NCI-H1417 treated with DMSO at 0.1 percent for 48 hours (cell line): ENCODE measurements at regions not wholly inside any gene's neighbourhood (a gene's known extent, or its start where the extent isn't known, plus 50 kb on each side); places are given as distances from the start of the nearest gene placed in this dataset.
"Not testable (repeated sequence)": the region's sequence is repeated elsewhere in the genome, so short reads cannot be mapped to it uniquely, and the experiment has no call there.

Source experiments
- DNase-seq: peaks from one replicate; lab custom pipeline; 2025; lab: John Stamatoyannopoulos, UW

DNA sequence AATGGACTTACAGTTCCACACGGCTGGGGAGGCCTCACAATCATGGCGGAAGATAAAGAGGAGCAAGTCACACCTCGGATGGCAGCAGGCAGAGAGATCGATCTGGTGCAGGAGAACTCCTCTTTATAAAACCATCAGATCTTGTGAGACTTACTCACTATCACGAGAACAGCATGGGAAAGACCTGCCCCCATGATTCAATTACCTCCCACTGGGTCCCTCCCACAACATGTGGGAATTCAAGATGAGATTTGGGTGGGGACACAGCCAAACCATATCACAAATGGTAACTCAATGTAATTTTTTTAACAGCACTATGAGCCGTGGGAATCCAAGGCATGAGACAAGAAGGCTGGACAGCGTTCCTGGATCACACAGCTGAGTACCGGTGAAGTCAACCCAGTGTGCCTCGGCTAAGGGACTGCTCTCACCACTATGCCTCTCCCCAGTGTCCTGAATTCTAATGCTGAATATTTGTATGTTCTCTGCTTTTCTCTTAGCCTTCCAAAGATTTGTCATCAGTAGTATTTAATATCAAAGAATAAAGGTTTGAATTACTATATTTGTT, 84.3 kb downstream of the IRS2 start:
- DNase-seq, result not testable (repeated sequence)

- DNase-seq, result peak; percentile 67
These were observed 86.2 kb downstream of the IRS2 start for GRCh38 chr13:109700176-109700575.

GRCh38 chr13:109699628-109700071, 86.7 kb downstream of the IRS2 start:
- no peak for DNase-seq

- no peak for DNase-seq
These were observed 87.6 kb downstream of the IRS2 start for GRCh38 chr13:109698779-109699178.

- DNase-seq, result no peak
These were observed 88.4 kb downstream of the IRS2 start for GRCh38 chr13:109697936-109698335.

- DNase-seq, result no peak
These were observed 90.8 kb downstream of the IRS2 start for GRCh38 chr13:109695402-109696190.

DNA sequence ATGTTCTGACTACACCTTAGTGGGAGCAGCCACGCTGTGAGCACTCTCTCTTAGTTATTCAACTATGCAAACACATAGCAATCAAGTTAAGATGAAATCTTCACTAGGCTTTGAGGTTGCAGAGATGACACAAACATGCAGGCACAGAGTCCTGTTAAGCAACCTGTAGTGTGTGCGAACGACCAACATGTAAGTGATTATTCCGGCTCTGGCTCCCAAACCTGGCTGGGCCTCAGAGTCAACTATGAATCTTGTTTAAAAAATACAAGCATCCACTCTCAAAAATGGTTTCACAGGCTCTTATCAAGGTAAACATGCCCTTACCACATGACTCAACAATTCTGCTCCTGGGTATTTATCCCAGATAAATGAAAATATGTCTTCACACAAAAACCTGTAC, 91.4 kb downstream of the IRS2 start:
- no peak for DNase-seq

DNA sequence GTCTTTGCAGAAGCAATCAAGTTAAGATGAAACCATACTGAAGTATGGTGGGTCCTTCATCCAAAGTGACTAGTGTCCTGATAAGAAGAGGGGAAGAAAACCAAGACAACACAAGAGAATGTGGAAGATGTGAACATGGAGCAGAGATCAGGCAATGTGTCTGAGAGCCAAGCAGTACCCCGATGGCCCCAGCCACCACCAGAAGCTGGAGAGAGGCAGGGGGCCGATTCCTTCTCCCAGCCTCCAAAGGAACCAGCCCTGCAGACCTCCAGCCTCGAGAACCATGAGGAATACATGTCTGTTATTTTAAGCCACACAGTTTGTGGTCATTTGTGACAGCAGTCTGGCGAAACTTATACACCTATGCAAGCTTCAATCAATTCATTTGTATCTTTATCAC, 93.2 kb downstream of the IRS2 start:
- no peak for DNase-seq

DNA sequence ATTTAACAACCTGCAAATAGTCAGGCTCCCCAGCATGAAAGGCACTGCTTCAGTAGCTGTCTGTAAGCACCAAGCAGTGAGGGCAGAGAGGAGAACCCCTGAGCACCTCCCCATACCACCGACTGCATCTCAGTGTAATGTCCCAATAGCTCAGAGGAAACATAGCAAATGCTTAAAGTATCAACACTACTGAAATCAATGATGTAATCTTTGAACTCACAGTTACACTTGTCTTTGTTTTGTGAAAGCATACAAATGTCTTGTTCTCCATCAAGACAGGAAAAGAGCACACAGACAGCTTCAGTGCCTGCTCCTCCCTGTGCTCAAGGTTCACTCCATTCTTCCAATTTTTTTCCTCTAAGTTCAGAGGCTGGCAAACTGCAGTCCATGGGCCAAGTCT, 94.7 kb downstream of the IRS2 start:
- DNase-seq, result no peak

DNA sequence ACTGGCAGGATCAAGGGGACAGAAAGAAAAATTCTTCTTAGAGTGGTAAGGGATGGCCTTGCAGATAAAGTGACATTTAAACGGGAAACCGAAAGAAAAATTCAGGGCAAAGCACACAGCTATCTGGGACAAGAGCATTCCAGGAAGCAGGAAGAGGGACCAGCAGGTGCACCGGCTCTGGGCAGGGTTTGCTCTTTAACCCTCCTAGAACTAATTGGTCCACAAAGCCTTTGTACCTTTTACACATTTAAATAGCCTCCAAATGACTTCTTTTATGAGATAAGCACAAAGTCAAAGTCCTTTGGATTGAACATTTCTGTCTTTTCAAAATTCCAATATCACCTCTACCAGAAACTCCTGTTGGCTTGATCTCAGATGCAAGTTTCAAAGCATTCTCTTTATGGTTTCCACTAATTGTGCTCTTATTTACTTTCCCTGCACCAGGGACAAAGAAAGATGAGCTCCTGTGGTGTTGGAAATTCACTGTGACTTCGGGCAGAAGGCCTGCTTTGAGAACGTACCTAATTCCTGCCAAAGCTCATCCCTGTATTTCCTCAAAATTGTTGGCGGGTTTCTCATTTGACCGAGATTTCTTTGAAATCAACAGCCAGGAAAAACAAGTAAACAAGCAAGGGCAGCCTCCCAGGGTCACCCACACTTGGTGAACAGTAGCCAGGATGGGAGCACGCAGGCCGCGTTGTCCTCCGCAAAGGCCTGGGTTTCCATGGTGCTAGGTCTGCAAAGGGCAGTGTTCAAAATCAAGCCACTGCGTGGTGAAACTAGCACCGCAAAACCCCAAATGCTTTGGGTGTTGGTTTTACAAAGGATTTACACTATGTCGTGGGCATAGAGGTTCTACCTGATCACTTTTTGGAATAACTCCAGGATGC, 98.6 kb downstream of the IRS2 start:
- peak; percentile 25 for DNase-seq

GRCh38 chr13:109685203-109685602, 101.2 kb downstream of the IRS2 start:
- DNase-seq, result no peak

- no peak for DNase-seq
These were observed 101.6 kb downstream of the IRS2 start for GRCh38 chr13:109684824-109685202.

- no peak for DNase-seq
These were observed 102.1 kb downstream of the IRS2 start for GRCh38 chr13:109684084-109684823.

GRCh38 chr13:109682534-109683244, 103.7 kb downstream of the IRS2 start:
- DNase-seq, result no peak

DNA sequence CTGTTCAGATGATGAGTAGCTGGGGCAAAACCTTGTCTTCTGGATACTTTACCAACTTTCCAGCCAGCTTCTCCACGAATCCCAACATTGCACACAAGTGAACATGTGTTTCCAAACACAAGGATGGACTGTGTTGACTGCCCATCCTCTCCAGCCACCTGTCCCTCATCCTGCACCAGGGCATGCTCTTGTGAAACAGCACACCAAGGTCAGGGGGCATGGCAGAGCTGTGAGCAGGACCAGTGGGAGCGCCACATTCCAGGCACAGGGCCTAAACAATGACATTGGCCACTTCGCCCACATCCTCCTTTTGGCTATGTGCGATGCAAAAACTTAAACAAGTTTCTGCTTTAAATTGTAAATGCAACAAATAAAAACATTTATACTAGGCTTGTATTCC, 105.5 kb downstream of the IRS2 start:
- DNase-seq, result no peak

DNA sequence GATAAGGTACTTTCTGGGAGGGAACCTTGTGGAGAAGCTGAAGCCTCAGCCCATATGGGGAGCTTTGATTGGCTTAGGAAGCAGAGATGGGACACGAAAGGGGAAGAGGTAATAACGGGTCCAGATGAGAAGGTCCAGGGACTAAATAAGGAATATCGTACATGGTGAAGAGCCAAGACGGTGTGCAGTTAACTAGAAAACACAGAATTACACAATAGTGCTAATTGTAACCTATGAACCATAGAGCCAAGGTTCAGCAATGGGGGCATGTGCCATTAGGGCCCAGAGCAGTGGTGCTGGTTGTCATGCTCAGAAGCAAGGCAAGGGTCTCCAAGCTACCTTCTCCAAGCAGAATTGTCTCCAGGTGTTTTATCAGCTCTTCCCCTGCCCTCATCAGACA, 106.1 kb downstream of the IRS2 start:
- DNase-seq, result no peak

DNA sequence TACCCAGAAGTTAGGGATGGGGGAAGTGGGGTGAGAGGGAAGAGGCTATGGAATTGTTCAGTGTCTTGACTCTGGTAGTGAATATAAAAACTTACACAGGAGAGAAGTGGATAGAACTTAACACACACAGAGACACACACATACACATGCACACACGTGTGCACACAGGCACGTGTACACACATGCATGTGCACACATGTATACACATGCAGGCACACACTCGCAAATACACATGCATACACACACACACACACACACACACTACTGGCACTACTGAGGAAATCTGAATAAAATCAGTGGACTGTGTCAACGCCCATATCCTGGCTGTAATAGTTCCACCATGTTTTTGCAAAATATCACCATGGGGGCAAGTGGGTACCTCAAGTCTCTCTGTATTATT, 107.9 kb downstream of the IRS2 start:
- no peak for DNase-seq

DNA sequence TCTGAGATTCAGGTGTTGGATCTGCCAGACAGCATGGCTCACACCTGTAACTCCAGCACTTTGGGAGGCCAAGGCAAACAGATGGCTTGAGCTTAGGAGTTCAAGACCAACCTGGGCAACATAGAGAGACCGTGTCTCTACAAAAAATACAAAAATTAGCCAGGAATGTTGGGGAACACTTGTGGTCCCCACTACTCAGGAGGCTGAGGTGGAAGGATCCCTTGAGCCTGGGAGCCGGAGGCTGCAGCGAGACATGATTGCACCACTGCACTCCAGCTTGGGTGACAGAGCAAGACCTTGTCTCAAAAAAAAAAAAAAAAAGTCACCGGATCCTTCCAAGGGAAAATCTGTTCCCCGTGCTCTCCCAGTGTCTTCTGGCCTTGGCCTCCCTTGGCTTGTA, 109.2 kb downstream of the IRS2 start:
- DNase-seq, result no peak

DNA sequence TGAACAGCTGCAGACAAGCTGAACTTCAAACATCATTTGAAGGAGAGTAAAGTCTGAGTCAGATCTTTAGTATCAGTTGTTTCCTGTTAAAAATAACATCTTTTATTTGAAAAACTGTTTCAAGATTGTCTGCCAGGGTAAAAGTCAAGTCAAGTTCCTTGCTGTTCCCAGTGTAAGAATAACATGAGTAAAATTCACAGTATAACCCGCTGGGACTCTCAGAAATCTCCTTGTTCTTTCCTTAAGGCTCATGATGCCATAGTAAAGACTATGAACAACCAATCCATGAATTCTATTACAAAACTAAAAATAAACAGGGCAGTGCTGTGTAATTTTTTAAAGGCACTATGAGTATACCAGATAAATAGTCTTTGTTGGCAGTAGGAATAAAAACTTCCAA, 112.9 kb downstream of the IRS2 start:
- DNase-seq, result no peak

- DNase-seq, result no peak
These were observed 113.8 kb downstream of the IRS2 start for GRCh38 chr13:109672545-109672944.

DNA sequence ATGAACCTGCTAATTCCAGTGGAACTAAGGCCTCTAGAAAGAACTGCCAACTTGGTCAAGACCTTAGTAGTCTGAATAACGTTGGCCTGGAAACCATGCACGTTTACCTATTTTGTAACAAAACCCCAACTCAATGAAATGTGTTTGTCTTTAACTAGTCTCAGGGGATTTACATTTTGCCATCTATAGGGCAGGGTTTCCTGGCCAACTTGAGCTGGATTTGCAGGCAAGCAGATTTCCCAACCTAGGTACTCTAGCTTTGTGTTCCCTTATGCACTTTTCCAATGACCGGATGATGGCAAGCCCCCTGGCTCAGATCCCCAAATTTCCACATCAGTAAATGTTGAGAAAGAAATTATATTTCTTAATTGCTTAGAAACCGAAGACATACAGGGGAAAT, 114.5 kb downstream of the IRS2 start:
- no peak for DNase-seq

DNA sequence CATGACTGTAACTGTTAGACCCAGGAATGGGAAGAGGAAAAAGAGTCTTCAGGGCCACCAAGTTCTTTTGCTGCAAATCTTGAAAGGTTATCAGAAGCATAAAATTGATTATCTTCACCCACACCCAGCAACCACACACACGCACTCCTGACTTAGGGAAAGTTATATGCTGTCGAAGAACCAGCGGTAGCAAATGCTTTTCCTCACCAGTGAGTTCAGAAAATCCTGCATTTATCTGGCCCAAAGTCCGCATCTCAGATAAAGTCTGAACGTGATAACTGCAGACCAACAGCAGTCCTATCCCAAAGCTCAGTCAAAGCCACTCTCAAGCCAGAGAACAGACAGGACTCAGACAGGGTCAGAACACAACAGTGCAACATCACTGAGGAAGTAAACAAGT, 115.6 kb downstream of the IRS2 start:
- no peak for DNase-seq
